Heart left ventricle (tissue), 14 donors: ENCODE measurements at regions not wholly inside any gene's neighbourhood (a gene's known extent, or its start where the extent isn't known, plus 50 kb on each side); places are given as distances from the start of the nearest gene placed in this dataset.

Experiments
- ATAC-seq, 4 donors: fragments of 200-7000 bp; cut with Tn5 transposase; one replicate each; pipeline ENCODE4 v1.9.1; 2020 to 2022; ENCODE audit warnings: moderate library complexity in 4 of 4, mild to moderate bottlenecking in 3 of 4, moderate number of reproducible peaks in 1 of 4
- DNase-seq, 5 donors: peaks; one replicate each; pipeline ENCODE4 v3.0.0-alpha.2; 2020
- H3K27ac ChIP-seq, 12 donors: fragments of 200-600 bp; sonication (generic) in 4 of 12; one replicate each; pipeline versions ENCODE4 v1.5.0 to v1.8.0; 2016 to 2022; ENCODE audit warnings: mild to moderate bottlenecking in 2 of 12
- H3K27me3 ChIP-seq, 9 donors: fragments of 200-600 bp; sonication (generic) in 2 of 9; one replicate each; pipeline versions ENCODE4 v1.5.1 to v1.8.0; 2016 to 2022; ENCODE audit warnings: mild to moderate bottlenecking in 3 of 9
- H3K36me3 ChIP-seq, 9 donors: fragments of 200-600 bp; sonication (generic) in 2 of 9; one replicate each; pipeline versions ENCODE4 v1.5.0 to v1.8.0; 2018 to 2022; ENCODE audit warnings: mild to moderate bottlenecking in 2 of 9
- H3K4me1 ChIP-seq, 12 donors: fragments of 200-600 bp; sonication (generic) in 4 of 12; one replicate each; pipeline versions ENCODE4 v1.5.0 to v1.8.0; 2016 to 2022; ENCODE audit warnings: mild to moderate bottlenecking in 3 of 12
- H3K4me3 ChIP-seq, 12 donors: fragments of 200-600 bp; sonication (generic) in 4 of 12; one replicate each; pipeline versions ENCODE4 v1.5.0 to v1.8.0; 2017 to 2022; ENCODE audit warnings: mild to moderate bottlenecking in 9 of 12, moderate library complexity in 4 of 12
- H3K9me3 ChIP-seq, 12 donors: fragments of 200-600 bp; sonication (generic) in 4 of 12; one replicate each; pipeline versions ENCODE4 v1.5.0 to v1.8.0; 2016 to 2022; ENCODE audit warnings: mild to moderate bottlenecking in 1 of 12
- POLR2A ChIP-seq, 2 donors: fragments of 450-650 bp; IDR thresholded peaks; one replicate each; pipeline ENCODE4 v1.6.1; 2017; ENCODE audit warnings: antibody characterized with exemption in 2 of 2, mild to moderate bottlenecking in 2 of 2, moderate library complexity in 2 of 2
- intact Hi-C, 10 donors: fragments of 100-400 bp; cut with DNase I; formaldehyde crosslinking; loops; one replicate each; pipeline versions ENCODE4 v1.11.1 to v1.14.2; 2022
- microRNA counts, 2 donors: library from miRNA; unstranded; fragments of <30 nt; microRNA quantifications; one replicate each; lab custom pipeline; 2016
- microRNA-seq, 4 donors: library from miRNA; unstranded; fragments of <30 nt; microRNA quantifications; one replicate each; pipeline versions ENCODE4 to v1.2.0, GENCODE V29; 2017 to 2020
- TF ChIP-seq, protein P1 (sequence below), 12 donors: fragments of 200-600 bp; sonication (generic) in 4 of 12; IDR thresholded peaks; one replicate each; pipeline versions ENCODE4 v1.5.0 to v1.8.0; 2018 to 2022; ENCODE audit warnings: antibody characterized with exemption in 12 of 12, mild to moderate bottlenecking in 5 of 12
- donor health status: ischemic (EF 13 %, LVEDD 7.1; RV severe dilation, severe dysfunction).
- donor health status: DM: no; HTN: yes; CAD: no.
- donor health status: DM: no; HTN: no; CAD: no.
- donor health status: ischemic (EF 25% LVEDD 6.9; RV normal size, moderate dysfunction).
- donor health status: ischemic (EF 25% LVEDD 5.7; RV mildly dilated, moderate dysfunction).
- donor health status: DM: yes; HTN: yes; CAD: no.
- donor health status: ischemic (EF 35%, LVEDD 5.7; RV mildly dilated, moderate dysfunction).
- donor health status: nonischemic (EF 11% LVEDD 7.7; RV severe dilation, severe dysfunction).
- donor health status: DM: yes; HTN: yes; CAD: no.
- donor health status: PGD.
- donor health status: ischemic (EF 29% LVEDD 5.4; RV normal size, mild dysfunction).
- donor health status: nonischemic (EF 23%, LVEDD 6.1; RV moderate dilation, normal function).

DNA sequence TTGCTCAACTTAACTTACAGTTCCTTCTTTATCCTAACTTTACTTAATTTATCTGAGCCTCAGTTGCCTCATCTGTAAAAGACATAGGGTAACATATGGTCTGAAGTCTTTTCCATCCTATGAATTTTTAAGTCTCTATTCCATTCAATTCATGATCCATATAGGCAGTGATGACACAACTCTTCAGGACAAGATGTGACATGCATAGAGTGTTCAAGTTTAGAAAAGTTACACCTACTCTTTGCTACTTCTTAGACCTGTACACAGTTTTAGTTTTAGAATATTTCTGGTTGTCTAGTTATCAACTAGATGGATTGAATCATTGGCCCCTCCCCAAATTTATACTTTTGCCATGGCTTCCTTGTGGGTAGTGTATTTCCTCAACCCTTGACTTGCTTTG, 50.7 kb upstream of the ELL2 start:
- DNase-seq: no peak
- ATAC-seq: no peak
- intact Hi-C loops: no loop called here
- H3K27me3 ChIP-seq: no peaks in the 10 kb centered on the region
- no peak overlapping the region for H3K27ac ChIP-seq
- no peaks in the 10 kb centered on the region for H3K36me3 ChIP-seq
- H3K4me3 ChIP-seq: no peak overlapping the region
- no peak for TF ChIP-seq POLR2A (IDR thresholded peaks at IDR 0.05)
- TF ChIP-seq, protein P1, sequence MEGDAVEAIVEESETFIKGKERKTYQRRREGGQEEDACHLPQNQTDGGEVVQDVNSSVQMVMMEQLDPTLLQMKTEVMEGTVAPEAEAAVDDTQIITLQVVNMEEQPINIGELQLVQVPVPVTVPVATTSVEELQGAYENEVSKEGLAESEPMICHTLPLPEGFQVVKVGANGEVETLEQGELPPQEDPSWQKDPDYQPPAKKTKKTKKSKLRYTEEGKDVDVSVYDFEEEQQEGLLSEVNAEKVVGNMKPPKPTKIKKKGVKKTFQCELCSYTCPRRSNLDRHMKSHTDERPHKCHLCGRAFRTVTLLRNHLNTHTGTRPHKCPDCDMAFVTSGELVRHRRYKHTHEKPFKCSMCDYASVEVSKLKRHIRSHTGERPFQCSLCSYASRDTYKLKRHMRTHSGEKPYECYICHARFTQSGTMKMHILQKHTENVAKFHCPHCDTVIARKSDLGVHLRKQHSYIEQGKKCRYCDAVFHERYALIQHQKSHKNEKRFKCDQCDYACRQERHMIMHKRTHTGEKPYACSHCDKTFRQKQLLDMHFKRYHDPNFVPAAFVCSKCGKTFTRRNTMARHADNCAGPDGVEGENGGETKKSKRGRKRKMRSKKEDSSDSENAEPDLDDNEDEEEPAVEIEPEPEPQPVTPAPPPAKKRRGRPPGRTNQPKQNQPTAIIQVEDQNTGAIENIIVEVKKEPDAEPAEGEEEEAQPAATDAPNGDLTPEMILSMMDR (IDR thresholded peaks at IDR 0.05): no peak
- peaks cover 0 to 4% (median 0%) of the 10 kb centered on the region in 12 donors for H3K9me3 ChIP-seq
- no peaks in the 10 kb centered on the region for H3K4me1 ChIP-seq

MicroRNA genes in the stretch of these regions (microRNA counts, 767-probe panel; counts per million panel counts)
- microRNA hsa-miR-583 (lab: Ali Mortazavi, UCI): 0 to 71.6 counts per million in 2 donors

Small RNAs in the stretch of these regions (microRNA-seq; reads per million reads assigned to microRNA genes)
- gene MIR583: 0 to 0.60 (median 0.13) reads per million in 4 donors
